Fibroblast of lung (primary cell): ENCODE measurements at regions not wholly inside any gene's neighbourhood (a gene's known extent, or its start where the extent isn't known, plus 50 kb on each side); places are given as distances from the start of the nearest gene placed in this dataset.

ENCODE experiments used
- DNase-seq, 2 donors: peaks; one replicate each; pipeline versions ENCODE4 v3.0.0 to v3.0.0-alpha.2; 2010; ENCODE audit warnings: low read depth in 2 of 2
- H2AFZ ChIP-seq: 2 replicates; pipeline ENCODE4 v1.5.1; 2012; ENCODE audit warnings: low read length, control low read depth, inconsistent platforms
- H3K27ac ChIP-seq: 2 replicates; pipeline ENCODE4 v1.5.1; 2011; ENCODE audit warnings: low read length, control low read depth; ENCODE audit not compliant: insufficient read depth
- H3K27me3 ChIP-seq: 2 replicates; pipeline ENCODE4 v1.5.1; 2011; ENCODE audit warnings: mild to moderate bottlenecking, low read length; ENCODE audit not compliant: control insufficient read depth, insufficient read depth
- H3K36me3 ChIP-seq: 2 replicates; pipeline ENCODE4 v1.5.1; 2011; ENCODE audit warnings: low read length; ENCODE audit not compliant: control insufficient read depth, insufficient read depth
- H3K4me1 ChIP-seq: 2 replicates; pipeline ENCODE4 v1.5.1; 2011; ENCODE audit warnings: low read length; ENCODE audit not compliant: control insufficient read depth, insufficient read depth; ENCODE audit errors: extremely low read depth
- H3K4me2 ChIP-seq: 2 replicates; pipeline ENCODE4 v1.5.1; 2011; ENCODE audit warnings: low read length, control low read depth; ENCODE audit not compliant: insufficient read depth; ENCODE audit errors: extremely low read depth
- H3K4me3 ChIP-seq, 4 experiments: fragments of 200-600 bp in 1 of 4; sonication (generic) in 1 of 4; replicated peaks in 1 of 4; 2 replicates each; pipeline ENCODE4 v1.5.1; 2011 to 2016; ENCODE audit warnings: low read length in 4 of 4, low read depth in 3 of 4, mild to moderate bottlenecking in 3 of 4, control low read depth in 2 of 4, inconsistent platforms in 1 of 4, mixed read lengths in 1 of 4; ENCODE audit not compliant: insufficient read depth in 1 of 4; ENCODE audit errors: control extremely low read depth in 1 of 4
- H3K79me2 ChIP-seq: 2 replicates; pipeline ENCODE4 v1.5.1; 2012; ENCODE audit warnings: mild to moderate bottlenecking, low read length, inconsistent platforms; ENCODE audit not compliant: control insufficient read depth, insufficient read depth
- H3K9ac ChIP-seq: 2 replicates; pipeline ENCODE4 v1.5.1; 2011; ENCODE audit warnings: mild to moderate bottlenecking, low read length, control low read depth; ENCODE audit not compliant: insufficient read depth
- H3K9me3 ChIP-seq: 2 replicates; pipeline ENCODE4 v1.5.1; 2012; ENCODE audit warnings: low read depth, low read length; ENCODE audit not compliant: control insufficient read depth, insufficient read depth
- H4K20me1 ChIP-seq: 2 replicates; pipeline ENCODE4 v1.5.1; 2011; ENCODE audit warnings: low read length; ENCODE audit not compliant: control insufficient read depth, insufficient read depth; ENCODE audit errors: extremely low read depth
- CTCF ChIP-seq, 2 donors: IDR thresholded peaks in 1 of 2; conservative IDR thresholded peaks in 1 of 2; 1 replicate in 1 of 2; 2 replicates in 1 of 2; pipeline ENCODE4 v1.5.1; 2011 to 2012; ENCODE audit warnings: low read length in 2 of 2, control low read depth in 1 of 2, inconsistent platforms in 1 of 2, low read depth in 1 of 2, mild to moderate bottlenecking in 1 of 2
- EZH2 ChIP-seq: IDR thresholded peaks from 2 replicates; pipeline ENCODE4 v1.5.1; 2012; ENCODE audit warnings: low read length, control low read depth, mild to moderate bottlenecking; ENCODE audit errors: missing control alignments

DNA sequence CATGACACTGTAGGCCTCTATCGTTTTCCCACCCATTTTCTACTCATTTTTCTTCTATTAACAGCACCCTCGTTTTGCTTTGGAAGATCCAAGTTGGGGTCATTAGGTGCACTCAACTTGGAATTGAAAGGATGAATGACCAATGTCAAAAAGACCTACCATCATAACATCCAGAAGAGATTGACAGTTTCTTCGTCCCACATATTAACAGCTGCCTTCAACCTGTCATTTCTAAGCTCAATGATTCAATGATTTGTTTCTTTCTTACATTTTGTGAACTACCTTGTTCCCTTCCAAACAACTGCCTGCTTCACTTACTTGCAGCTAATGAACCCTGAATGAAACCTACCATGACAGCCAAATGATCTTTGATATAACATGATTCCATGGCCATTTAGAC is 224.0 kb upstream of the KCNH7 start:
- Histone ChIP-seq H2AFZ (no peak overlapping the region), H3K9ac (no peak overlapping the region), H3K27me3 (no peaks in the 10 kb centered on the region), H3K79me2 (no peaks in the 10 kb centered on the region), H3K4me1 (no peaks in the 10 kb centered on the region), H3K4me3 (no peak overlapping the region), H3K27ac (no peak overlapping the region), H3K4me2 (no peak overlapping the region), H3K36me3 (no peaks in the 10 kb centered on the region), H4K20me1 (no peaks in the 10 kb centered on the region), H3K9me3 (no peaks in the 10 kb centered on the region)
- no peak for TF ChIP-seq EZH2
- TF ChIP-seq CTCF (conservative IDR thresholded peaks at IDR 0.05 in 1 of 2, IDR thresholded peaks at IDR 0.05 in 1 of 2; ENCODE audit: low read depth in 1 of 2, low read length in 2 of 2), result no peak
- no peak for DNase-seq

DNA sequence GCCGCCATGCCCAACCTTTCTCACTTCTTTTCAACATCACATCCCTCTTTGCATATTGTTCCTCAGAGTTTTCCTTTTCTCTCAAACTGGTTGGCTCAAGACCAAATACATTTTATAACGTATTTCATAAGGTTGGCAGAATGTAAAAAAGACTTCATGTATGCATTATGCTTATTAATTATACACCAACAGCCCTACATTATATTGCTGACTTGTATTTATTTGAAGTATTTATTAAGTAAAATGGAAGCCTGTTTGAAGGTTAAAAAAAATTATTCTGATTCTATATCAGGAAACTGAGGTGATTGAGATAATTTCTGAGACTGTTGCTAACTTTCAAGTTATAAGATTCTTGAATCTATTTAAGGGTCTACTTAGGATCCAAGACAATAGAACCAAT is 208.0 kb upstream of the KCNH7 start:
- Histone ChIP-seq H3K27me3 (no peaks in the 10 kb centered on the region), H3K4me3 (no peak overlapping the region), H3K9me3 (no peaks in the 10 kb centered on the region), H3K4me1 (no peaks in the 10 kb centered on the region), H4K20me1 (no peaks in the 10 kb centered on the region), H2AFZ (no peak overlapping the region), H3K79me2 (no peaks in the 10 kb centered on the region), H3K27ac (no peak overlapping the region), H3K9ac (no peak overlapping the region), H3K36me3 (no peaks in the 10 kb centered on the region), H3K4me2 (no peak overlapping the region)
- TF ChIP-seq CTCF (conservative IDR thresholded peaks at IDR 0.05 in 1 of 2, IDR thresholded peaks at IDR 0.05 in 1 of 2; ENCODE audit: low read depth in 1 of 2, low read length in 2 of 2) (no peak), EZH2 (no peak)
- no peak for DNase-seq

DNA sequence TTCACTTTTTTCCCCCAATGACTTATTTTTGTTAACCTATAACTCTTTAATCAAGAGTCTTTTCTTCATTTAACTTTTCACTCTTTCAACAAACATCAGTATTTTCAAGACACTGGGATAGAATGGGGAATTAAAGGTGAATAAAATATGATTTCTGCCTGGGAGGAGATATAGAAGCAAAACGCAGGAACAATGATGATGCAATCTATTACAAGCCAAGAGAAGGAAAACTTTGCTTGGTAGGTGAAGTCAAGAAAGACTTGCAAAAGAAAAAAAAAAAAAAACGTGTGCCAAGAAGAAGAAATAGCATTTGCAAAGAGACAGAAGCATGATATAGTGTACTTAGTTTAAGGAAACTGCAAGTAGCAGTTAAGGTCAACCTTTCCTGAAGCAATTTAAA is 207.3 kb upstream of the KCNH7 start:
- Histone ChIP-seq H3K4me1 (no peaks in the 10 kb centered on the region), H3K27ac (no peak overlapping the region), H3K4me3 (no peak overlapping the region), H3K27me3 (no peaks in the 10 kb centered on the region), H3K9ac (no peak overlapping the region), H4K20me1 (no peaks in the 10 kb centered on the region), H3K79me2 (no peaks in the 10 kb centered on the region), H3K9me3 (no peaks in the 10 kb centered on the region), H2AFZ (no peak overlapping the region), H3K4me2 (no peak overlapping the region), H3K36me3 (no peaks in the 10 kb centered on the region)
- TF ChIP-seq CTCF (conservative IDR thresholded peaks at IDR 0.05 in 1 of 2, IDR thresholded peaks at IDR 0.05 in 1 of 2; ENCODE audit: low read depth in 1 of 2, low read length in 2 of 2) (no peak), EZH2 (no peak)
- no peak for DNase-seq
